HCT116 (cell line): ENCODE measurements at regions not wholly inside any gene's neighbourhood (a gene's known extent, or its start where the extent isn't known, plus 50 kb on each side); places are given as distances from the start of the nearest gene placed in this dataset.
"Not testable (repeated sequence)": the region's sequence is repeated elsewhere in the genome, so short reads cannot be mapped to it uniquely, and the experiment has no call there.

Experiments used
- ATAC-seq: fragments of 200-7000 bp; cut with Tn5 transposase; 2 replicates; pipeline ENCODE4 v1.9.1; 2020; ENCODE audit warnings: mild to moderate bottlenecking, moderate library complexity
- BruUV-seq: library from RNA; stranded (reverse); fragments of 400-500 nt; replicated peaks from 2 replicates; lab custom pipeline; 2021; lab: Mats Ljungman, UMichigan
- CTCF ChIA-PET: fragments of 300-600 bp; sonication (Branson Sonifier 250); formaldehyde crosslinking; loops from one replicate; lab custom pipeline; 2021; ENCODE audit warnings: antibody characterized with exemption; lab: Charles Lee
- POLR2A ChIA-PET: fragments of 300-600, 350-600 bp; sonication (Branson Sonifier 250); formaldehyde crosslinking; loops from one replicate; lab custom pipeline; 2021; ENCODE audit warnings: antibody characterized with exemption; lab: Charles Lee
- RAD21 ChIA-PET, 2 experiments: fragments of 300-600 bp; sonication (Branson Sonifier 250); formaldehyde crosslinking; loops; one replicate each; lab custom pipeline; 2023; ENCODE audit warnings: low total read pairs in 2 of 2; ENCODE audit not compliant: uncharacterized antibody in 2 of 2, unreplicated experiment in 2 of 2, low non-redundant PET in 1 of 2; lab: Charles Lee
- DNase-seq: peaks from one replicate; pipeline ENCODE4 v3.0.0-alpha.2; 2010; ENCODE audit warnings: low read depth, low spot score
- H2AFZ ChIP-seq: fragments of 200-600 bp; shearing (Covaris generic), sonication (generic); 2 replicates; pipeline ENCODE4 v1.6.1; 2017; ENCODE audit warnings: low read depth, mixed run types, mixed read lengths, antibody characterized with exemption, low read length; ENCODE audit not compliant: poor library complexity, severe bottlenecking
- H3K27ac ChIP-seq: 2 replicates; pipeline ENCODE4 v1.5.1; 2012; ENCODE audit warnings: low read depth, low read length
- H3K27me3 ChIP-seq: fragments of 200-600 bp; sonication (generic); 2 replicates; pipeline ENCODE4 v1.6.1; 2016; ENCODE audit warnings: mixed run types, low read length, mixed read lengths; ENCODE audit not compliant: insufficient read depth
- H3K36me3 ChIP-seq, 2 experiments: fragments of 200-500 bp in 1 of 2; fragments of 200-600 bp in 1 of 2; sonication (Bioruptor generic) in 1 of 2; sonication (generic) in 1 of 2; 2 replicates each; pipeline versions ENCODE4 v1.5.1 to v1.6.1; 2014 to 2016; ENCODE audit warnings: low read length in 2 of 2, inconsistent platforms in 1 of 2, mixed read lengths in 1 of 2, mixed run types in 1 of 2; ENCODE audit not compliant: insufficient read depth in 2 of 2, control insufficient read depth in 1 of 2
- H3K4me1 ChIP-seq, 2 experiments: fragments of 200-600 bp in 1 of 2; sonication (generic) in 1 of 2; 2 replicates each; pipeline versions ENCODE4 v1.5.1 to v1.6.1; 2012 to 2017; ENCODE audit warnings: low read length in 2 of 2, inconsistent platforms in 1 of 2, mild to moderate bottlenecking in 1 of 2, mixed read lengths in 1 of 2, mixed run types in 1 of 2, moderate library complexity in 1 of 2; ENCODE audit not compliant: insufficient read depth in 2 of 2, control insufficient read depth in 1 of 2
- H3K4me2 ChIP-seq: fragments of 200-600 bp; sonication (generic); 2 replicates; pipeline ENCODE4 v1.6.1; 2017; ENCODE audit warnings: mixed run types, low read length, mixed read lengths
- H3K4me3 ChIP-seq, 2 experiments: fragments of 200-600 bp in 1 of 2; sonication (generic) in 1 of 2; replicated peaks in 1 of 2; 2 replicates each; pipeline ENCODE4 v1.5.1; 2011 to 2016; ENCODE audit warnings: low read length in 2 of 2, control low read depth in 1 of 2, low read depth in 1 of 2, mild to moderate bottlenecking in 1 of 2, mixed read lengths in 1 of 2, mixed run types in 1 of 2
- H3K79me2 ChIP-seq: fragments of 200-600 bp; sonication (generic); 2 replicates; pipeline ENCODE4 v1.6.1; 2017; ENCODE audit warnings: mild to moderate bottlenecking, mixed run types, low read length, moderate library complexity, mixed read lengths; ENCODE audit not compliant: insufficient read depth
- H3K9ac ChIP-seq: fragments of 200-600 bp; sonication (generic); 2 replicates; pipeline ENCODE4 v1.6.1; 2016; ENCODE audit warnings: low read length, mixed read lengths
- H3K9me2 ChIP-seq: fragments of 200-600 bp; sonication (generic), shearing (Covaris generic); 2 replicates; pipeline ENCODE4 v1.6.1; 2017; ENCODE audit warnings: mixed run types, mild to moderate bottlenecking, moderate library complexity; ENCODE audit not compliant: insufficient read depth
- H3K9me3 ChIP-seq, 2 experiments: fragments of 200-500 bp in 1 of 2; fragments of 200-600 bp in 1 of 2; sonication (Bioruptor generic) in 1 of 2; sonication (generic) in 1 of 2; 2 replicates each; pipeline ENCODE4 v1.6.1; 2014 to 2017; ENCODE audit warnings: low read length in 2 of 2, mixed read lengths in 2 of 2, inconsistent platforms in 1 of 2, low read depth in 1 of 2, mild to moderate bottlenecking in 1 of 2, mixed run types in 1 of 2, moderate library complexity in 1 of 2; ENCODE audit not compliant: control insufficient read depth in 1 of 2, insufficient read depth in 1 of 2
- H4K20me1 ChIP-seq: fragments of 200-600 bp; sonication (generic), shearing (Covaris generic); 2 replicates; pipeline ENCODE4 v1.6.1; 2017; ENCODE audit warnings: mixed run types, mild to moderate bottlenecking, moderate library complexity; ENCODE audit not compliant: insufficient read depth
- MAX ChIP-seq: IDR thresholded peaks from 2 replicates; pipeline ENCODE4 v1.6.1; 2012
- intact Hi-C: fragments of 100-400 bp; cut with micrococcal nuclease; formaldehyde crosslinking; loops from 2 replicates; pipeline ENCODE4 v1.10.0; 2022

- intact Hi-C loops, H2AFZ ChIP-seq, H3K36me3 ChIP-seq, H3K4me3 ChIP-seq, H3K27ac ChIP-seq, ATAC-seq, H3K79me2 ChIP-seq, RAD21 ChIA-PET, CTCF ChIA-PET, H3K9ac ChIP-seq, H3K9me3 ChIP-seq, POLR2A ChIA-PET, BruUV-seq, DNase-seq, H3K27me3 ChIP-seq, H3K4me1 ChIP-seq, H4K20me1 ChIP-seq, H3K9me2 ChIP-seq, H3K4me2 ChIP-seq: not testable (repeated sequence)
Measured at GRCh38 chr22:22990711-22991505, 79.4 kb upstream of the GNAZ start.

- ChIA-PET RAD21 (no interaction called here), CTCF (no interaction called here), POLR2A (no interaction called here)
- H3K4me2 ChIP-seq = no peak overlapping the region
- no peaks in the 10 kb centered on the region for H3K79me2 ChIP-seq
- no peaks in the 10 kb centered on the region for H3K36me3 ChIP-seq
- H3K9ac ChIP-seq = no peak overlapping the region
- H3K27me3 ChIP-seq = no peaks in the 10 kb centered on the region
- H2AFZ ChIP-seq = no peak overlapping the region
- TF ChIP-seq MAX = no peak
- no peaks in the 10 kb centered on the region; a peak in 1 of 4 replicates for H3K9me3 ChIP-seq
- H3K4me3 ChIP-seq = no peak overlapping the region
- no TSS peak for BruUV-seq
- ATAC-seq (no peak), DNase-seq (no peak)
- intact Hi-C loops = no loop called here
- H3K27ac ChIP-seq = no peak overlapping the region
- H3K4me1 ChIP-seq = no peaks in the 10 kb centered on the region
- no peaks in the 10 kb centered on the region for H4K20me1 ChIP-seq
- no peaks in the 10 kb centered on the region for H3K9me2 ChIP-seq
Measured at GRCh38 chr22:22992474-22992873, 77.8 kb upstream of the GNAZ start.
